Left ventricle myocardium inferior (tissue), 1 donor: ENCODE measurements at regions not wholly inside any gene's neighbourhood (a gene's known extent, or its start where the extent isn't known, plus 50 kb on each side); places are given as distances from the start of the nearest gene placed in this dataset.

Experiments
- DNase-seq: peaks from one replicate; pipeline ENCODE4 v3.0.0-alpha.2; 2020
- H3K27ac ChIP-seq: fragments of 200-600 bp; replicated peaks from 2 replicates; pipeline ENCODE4 v1.8.0; 2021
- H3K27me3 ChIP-seq: fragments of 200-600 bp; 2 replicates; pipeline ENCODE4 v1.8.0; 2021; ENCODE audit warnings: low read depth
- H3K36me3 ChIP-seq: fragments of 200-600 bp; 2 replicates; pipeline ENCODE4 v1.8.0; 2021
- H3K4me1 ChIP-seq: fragments of 200-600 bp; 2 replicates; pipeline ENCODE4 v1.8.0; 2021
- H3K4me3 ChIP-seq: fragments of 200-600 bp; 2 replicates; pipeline ENCODE4 v1.8.0; 2021; ENCODE audit warnings: mild to moderate bottlenecking, moderate library complexity
- H3K9me3 ChIP-seq: fragments of 200-600 bp; replicated peaks from 2 replicates; pipeline ENCODE4 v1.8.0; 2021
- CTCF ChIP-seq: fragments of 200-600 bp; IDR thresholded peaks from 2 replicates; pipeline ENCODE4 v1.8.0; 2021; ENCODE audit warnings: antibody characterized with exemption, mild to moderate bottlenecking, borderline replicate concordance
- intact Hi-C: fragments of 100-400 bp; cut with micrococcal nuclease; formaldehyde crosslinking; loops from one replicate; pipeline ENCODE4 v1.11.0; 2022
- donor health status: DM: no; HTN: yes; CAD: no; lungs with severe emphysema.

- Histone ChIP-seq H3K4me1 (no peaks in the 10 kb centered on the region), H3K27ac (no peak overlapping the region), H3K9me3 (no peaks in the 10 kb centered on the region), H3K4me3 (no peak overlapping the region), H3K27me3 (no peaks in the 10 kb centered on the region), H3K36me3 (no peaks in the 10 kb centered on the region)
- no peak for DNase-seq
- no peak for TF ChIP-seq CTCF
- intact Hi-C loops = no loop called here
These were observed 740.5 kb downstream of the CBLN4 start for GRCh38 chr20:55264703-55265239.

DNA sequence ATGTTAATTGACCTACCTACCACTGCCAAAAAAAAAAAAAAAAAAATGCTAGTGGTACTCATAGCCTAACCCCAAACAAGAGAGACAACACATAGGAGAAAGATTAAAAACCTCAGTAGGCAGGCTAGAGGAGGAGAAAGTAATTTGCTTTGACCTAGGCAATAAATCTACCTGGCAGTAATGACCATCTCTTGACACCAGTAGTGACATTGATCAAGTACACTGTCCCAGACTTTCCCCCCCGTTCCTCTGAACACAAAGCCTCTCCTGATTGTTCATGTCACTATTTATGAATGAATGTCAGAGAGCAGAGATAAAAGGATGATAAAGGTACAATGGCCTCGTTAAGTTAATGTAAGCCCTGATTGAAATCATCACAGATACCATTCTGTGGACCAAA lies 746.8 kb downstream of the CBLN4 start:
- no peaks in the 10 kb centered on the region for H3K27me3 ChIP-seq
- H3K4me1 ChIP-seq = peaks cover 14% of the 10 kb centered on the region
- DNase-seq = no peak
- H3K9me3 ChIP-seq = no peaks in the 10 kb centered on the region
- no peak overlapping the region for H3K4me3 ChIP-seq
- intact Hi-C loops = no loop called here
- H3K27ac ChIP-seq = no peak overlapping the region
- no peaks in the 10 kb centered on the region for H3K36me3 ChIP-seq
- TF ChIP-seq CTCF = no peak

- peak overlapping the region; percentile 84 for H3K27ac ChIP-seq
- no peaks in the 10 kb centered on the region for H3K36me3 ChIP-seq
- DNase-seq = no peak
- peaks cover 34% of the 10 kb centered on the region for H3K4me1 ChIP-seq
- TF ChIP-seq CTCF = no peak
- no peaks in the 10 kb centered on the region for H3K9me3 ChIP-seq
- intact Hi-C loops = no loop called here
- H3K4me3 ChIP-seq = no peak overlapping the region
- H3K27me3 ChIP-seq = no peaks in the 10 kb centered on the region
These were observed 750.3 kb downstream of the CBLN4 start for GRCh38 chr20:55255016-55255415.

GRCh38 chr20:55253781-55254180 lies 751.5 kb downstream of the CBLN4 start:
- Histone ChIP-seq H3K27ac (peak overlapping the region; percentile 84), H3K27me3 (no peaks in the 10 kb centered on the region), H3K9me3 (no peaks in the 10 kb centered on the region), H3K4me1 (peaks cover 34% of the 10 kb centered on the region), H3K36me3 (no peaks in the 10 kb centered on the region), H3K4me3 (no peak overlapping the region)
- no peak for DNase-seq
- intact Hi-C loops = no loop called here
- no peak for TF ChIP-seq CTCF

DNA sequence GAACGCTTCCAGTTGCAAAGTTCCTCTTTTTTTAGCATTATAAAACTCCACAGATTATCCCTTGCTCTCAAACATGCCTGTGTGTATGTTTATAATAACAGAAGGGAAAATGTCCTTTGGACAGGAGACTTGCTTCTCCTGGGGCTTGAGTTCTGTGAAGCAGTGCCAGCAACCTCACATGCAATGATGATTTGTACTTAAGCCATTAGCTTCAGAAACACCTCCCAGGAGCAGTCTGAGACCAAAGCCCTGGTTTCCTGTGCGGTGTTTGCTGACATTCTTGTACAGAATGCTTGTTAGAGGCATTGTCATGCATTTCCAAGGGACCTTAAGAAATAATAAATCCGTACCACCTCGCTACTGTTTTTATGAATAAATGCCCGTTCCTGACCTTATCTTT lies 752.8 kb downstream of the CBLN4 start:
- H3K27me3 ChIP-seq = no peaks in the 10 kb centered on the region
- no peak overlapping the region for H3K4me3 ChIP-seq
- DNase-seq = no peak
- TF ChIP-seq CTCF = no peak
- H3K27ac ChIP-seq = peak overlapping the region; percentile 84
- peaks cover 34% of the 10 kb centered on the region for H3K4me1 ChIP-seq
- H3K9me3 ChIP-seq = peaks cover 7% of the 10 kb centered on the region
- intact Hi-C loops = no loop called here
- no peaks in the 10 kb centered on the region for H3K36me3 ChIP-seq
